ENCODE measurements at regions not wholly inside any gene's neighbourhood (a gene's known extent, or its start where the extent isn't known, plus 50 kb on each side); places are given as distances from the start of the nearest gene placed in this dataset.
"Not testable (repeated sequence)": the region's sequence is repeated elsewhere in the genome, so short reads cannot be mapped to it uniquely, and the experiment has no call there.

DNA sequence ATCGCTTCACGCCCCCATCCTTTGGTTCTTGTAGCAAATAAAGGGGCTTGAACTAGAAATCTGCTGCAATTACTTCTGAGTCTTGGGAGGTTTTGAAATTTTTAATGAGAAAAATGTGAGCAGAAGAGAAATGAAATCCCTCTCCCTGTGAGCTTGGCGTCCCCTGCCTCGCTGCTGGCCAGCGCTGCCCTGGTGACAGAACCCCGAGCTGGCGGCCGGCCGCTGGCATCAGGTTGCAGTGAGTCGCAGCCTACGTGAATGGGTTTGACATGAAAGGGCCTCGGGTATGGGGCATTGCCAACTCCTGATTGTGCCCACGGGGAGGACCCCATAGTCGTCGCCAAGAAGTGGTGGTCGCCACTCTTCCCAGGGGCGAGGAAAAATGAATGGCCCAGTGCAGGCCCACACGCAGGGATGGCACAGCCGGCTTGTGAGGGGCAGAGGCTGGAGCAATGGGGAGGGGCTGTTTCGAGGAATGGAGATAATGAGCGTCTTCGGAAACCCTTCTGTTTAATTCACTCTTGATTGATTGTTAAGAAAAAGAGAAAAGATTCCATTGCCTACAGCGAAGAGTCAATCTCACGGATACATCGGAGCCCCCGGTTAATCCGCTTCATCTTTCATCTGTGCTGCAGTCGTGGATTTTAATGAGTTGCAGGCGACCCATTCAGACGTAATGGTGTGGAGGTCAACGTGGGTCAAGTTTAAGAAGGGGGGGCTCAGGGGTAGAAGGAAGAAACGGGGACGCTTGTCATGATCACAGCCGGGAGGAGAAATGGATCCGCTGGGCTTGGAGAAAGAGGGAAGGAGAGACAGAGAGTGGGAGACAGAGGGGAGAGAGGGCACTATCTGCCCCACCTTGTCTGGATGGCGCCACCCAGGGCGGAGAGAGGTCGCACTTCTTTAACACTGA is 380.1 kb downstream of the THBS2 start:
- no peak for FAIRE-seq

GRCh38 chr6:168871642-168872315 is 381.9 kb downstream of the THBS2 start:
- FAIRE-seq = no peak

- no peak for FAIRE-seq
Measured at GRCh38 chr6:168870982-168871381, 382.7 kb downstream of the THBS2 start.

- FAIRE-seq = no peak
Measured at GRCh38 chr6:168867247-168868102, 386.2 kb downstream of the THBS2 start.

DNA sequence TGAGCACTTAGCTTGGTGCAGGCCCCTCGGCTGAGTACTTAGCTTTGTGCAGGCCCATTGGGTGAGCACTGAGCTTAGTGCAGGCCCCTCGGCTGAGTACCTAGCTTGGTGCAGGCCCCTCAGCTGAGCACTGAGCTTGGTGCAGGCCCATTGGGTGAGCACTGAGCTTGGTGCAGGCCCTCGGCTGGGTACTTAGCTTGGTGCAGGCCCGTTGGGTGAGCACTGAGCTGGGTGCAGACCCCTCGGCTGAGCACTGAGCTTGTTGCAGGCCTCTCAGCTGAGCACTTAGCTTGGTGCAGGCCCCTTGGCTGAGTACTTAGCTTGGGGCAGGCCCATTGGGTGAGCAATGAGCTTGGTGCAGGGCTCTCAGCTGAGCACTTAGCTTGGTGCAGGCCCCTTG is 387.1 kb downstream of the THBS2 start:
- no peak for FAIRE-seq

GRCh38 chr6:168865522-168865921 is 388.1 kb downstream of the THBS2 start:
- FAIRE-seq = no peak

DNA sequence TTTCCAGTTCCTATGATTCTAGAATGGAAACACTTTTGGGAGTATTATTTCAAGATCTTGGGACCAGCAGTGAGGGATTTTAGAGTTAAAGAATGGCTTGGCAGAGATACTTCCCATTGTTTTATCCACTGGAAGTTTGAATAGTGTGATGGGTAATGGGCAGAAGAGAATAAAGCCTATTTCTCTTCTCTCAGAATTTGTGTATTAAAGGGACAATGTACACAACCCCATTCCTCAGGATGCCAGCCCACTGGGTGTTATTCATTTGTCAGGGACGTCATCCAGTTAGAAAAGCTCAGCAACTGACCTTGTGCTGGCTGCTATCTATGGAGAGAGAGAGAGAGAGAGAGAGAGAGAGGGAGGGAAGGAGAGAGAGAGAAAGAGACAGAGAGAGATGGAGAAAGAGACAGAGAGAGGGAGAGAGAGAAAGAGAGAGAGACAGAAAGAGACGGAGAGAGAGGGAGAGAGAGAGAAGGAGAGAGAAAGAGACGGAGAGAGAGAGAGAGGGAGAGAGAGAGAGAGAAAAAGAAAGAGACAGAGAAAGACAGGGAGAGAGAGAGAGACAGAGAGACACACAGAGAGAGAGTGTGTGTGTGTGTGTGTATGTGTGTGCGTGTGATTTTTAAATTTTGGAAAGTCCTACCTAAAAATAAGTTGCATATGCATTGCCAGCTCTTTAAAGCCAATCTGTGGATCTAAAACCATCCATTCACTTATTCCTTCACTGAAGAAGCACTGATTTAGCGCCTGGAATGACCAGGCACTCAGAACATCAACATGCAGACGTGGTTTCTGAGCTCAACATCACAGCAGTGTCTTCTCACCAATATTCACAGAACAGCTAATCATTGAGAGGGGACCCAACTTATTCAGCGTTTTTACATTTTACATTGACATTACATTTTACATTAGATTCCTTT is 388.8 kb downstream of the THBS2 start:
- no peak for FAIRE-seq

DNA sequence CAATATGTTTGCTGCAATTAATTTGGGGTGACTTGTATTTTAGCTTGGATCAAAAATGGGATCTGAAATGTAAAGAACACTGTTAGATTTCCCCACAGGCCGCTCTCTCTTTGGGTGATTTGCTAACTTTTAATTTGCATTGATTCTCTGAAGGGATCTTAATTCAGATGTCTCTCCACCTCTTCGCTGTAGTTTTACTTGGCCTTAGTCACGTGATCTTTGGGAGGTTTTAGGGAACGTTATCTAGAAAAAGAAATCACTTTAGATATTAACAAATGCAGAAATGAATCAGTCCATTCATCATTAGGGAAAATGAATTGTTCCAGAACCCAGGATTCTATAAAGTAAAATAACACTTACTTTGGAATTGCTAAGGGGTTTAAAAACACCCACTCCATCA is 390.2 kb downstream of the THBS2 start:
- no peak for FAIRE-seq

DNA sequence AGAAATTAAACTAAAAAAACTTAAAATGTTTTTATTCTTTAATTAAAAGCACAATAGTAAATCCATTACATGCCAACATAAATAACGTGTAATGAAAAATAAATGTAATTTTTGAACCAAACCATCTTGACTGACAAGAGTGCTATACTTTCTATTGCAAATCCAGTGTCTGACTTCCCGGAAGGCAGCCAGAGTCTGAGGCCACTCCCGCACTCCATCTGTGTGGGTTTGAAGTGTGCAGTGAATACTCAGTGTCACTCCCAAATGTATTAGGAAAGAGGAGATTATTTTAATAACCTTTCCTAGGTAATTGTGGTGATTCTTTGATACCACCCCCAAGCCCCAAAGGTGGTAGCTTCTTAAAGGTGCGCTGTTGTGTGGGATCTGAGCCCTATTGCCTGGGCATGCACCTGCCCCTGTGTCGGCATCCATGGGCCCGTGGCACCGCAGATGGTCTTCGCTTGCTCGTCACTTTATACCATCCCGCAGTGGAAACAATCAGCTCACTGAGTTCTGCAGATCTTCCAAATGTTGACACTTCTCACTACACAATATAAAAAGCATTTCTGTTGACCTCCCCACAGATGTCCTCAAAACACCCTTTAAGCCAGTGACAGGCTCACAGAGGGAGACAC is 391.2 kb downstream of the THBS2 start:
- no peak for FAIRE-seq

DNA sequence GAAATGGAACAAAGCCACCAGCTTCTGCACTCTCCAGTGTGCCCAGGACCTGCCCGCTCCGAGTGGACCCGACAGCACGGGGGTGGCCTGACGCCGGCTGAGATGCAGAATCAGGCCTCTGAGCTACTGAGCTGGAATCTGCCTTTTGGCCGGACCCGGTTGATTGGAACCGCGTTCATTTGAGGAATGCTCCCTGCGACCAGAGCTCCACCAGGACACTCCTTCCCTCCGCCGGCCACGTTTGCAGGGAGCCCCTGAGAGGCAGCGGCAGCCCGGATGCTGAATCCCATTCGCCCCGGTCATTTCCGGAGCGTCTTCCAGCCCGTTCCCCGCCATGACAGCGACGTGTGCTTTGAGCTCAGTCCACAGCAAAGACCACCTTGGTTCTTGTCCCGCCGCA is 392.7 kb downstream of the THBS2 start:
- FAIRE-seq = no peak

DNA sequence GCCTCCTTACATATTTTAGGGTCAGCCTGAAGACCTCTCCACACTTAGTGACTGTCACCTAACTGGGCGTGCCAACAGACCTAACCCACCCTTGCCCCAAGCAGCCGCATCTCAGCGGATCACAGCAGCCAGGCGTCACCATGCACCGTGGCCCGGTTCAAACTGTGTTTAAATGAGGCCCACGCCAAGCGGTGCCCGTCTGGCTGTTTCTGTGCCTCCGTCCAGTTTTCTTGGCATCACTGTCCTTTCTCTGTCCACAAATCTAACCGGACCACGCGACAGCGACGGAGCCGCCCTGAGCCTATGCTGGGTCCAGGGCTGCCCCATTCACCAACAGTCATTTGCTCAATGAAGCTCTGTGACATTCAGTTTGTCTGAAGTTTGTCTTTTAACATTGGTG is 393.3 kb downstream of the THBS2 start:
- FAIRE-seq = no peak

GRCh38 chr6:168858926-168859325 is 394.7 kb downstream of the THBS2 start:
- FAIRE-seq = no peak

DNA sequence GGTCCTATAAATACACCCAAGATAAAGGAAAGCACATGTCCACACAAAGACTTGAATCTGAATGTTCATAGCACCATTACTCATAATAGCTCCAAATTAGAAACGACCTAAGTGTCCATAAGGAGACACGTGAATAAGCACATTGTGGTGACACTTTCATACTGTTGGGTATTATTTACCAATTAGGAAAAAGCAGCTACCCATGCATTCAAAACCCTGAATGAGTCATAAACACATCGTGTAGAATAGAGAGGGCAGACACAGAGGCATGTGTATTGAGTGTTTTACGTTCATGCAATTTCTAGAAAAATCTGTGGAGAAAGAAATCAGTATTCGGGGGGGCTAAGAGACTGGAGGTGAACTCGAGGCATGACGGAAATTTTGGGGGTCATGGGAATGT is 396.7 kb downstream of the THBS2 start:
- FAIRE-seq = no peak

GRCh38 chr6:168852376-168852884 is 401.2 kb downstream of the THBS2 start:
- no peak for FAIRE-seq

- FAIRE-seq = no peak
Measured at GRCh38 chr6:168851460-168852375, 401.9 kb downstream of the THBS2 start.

DNA sequence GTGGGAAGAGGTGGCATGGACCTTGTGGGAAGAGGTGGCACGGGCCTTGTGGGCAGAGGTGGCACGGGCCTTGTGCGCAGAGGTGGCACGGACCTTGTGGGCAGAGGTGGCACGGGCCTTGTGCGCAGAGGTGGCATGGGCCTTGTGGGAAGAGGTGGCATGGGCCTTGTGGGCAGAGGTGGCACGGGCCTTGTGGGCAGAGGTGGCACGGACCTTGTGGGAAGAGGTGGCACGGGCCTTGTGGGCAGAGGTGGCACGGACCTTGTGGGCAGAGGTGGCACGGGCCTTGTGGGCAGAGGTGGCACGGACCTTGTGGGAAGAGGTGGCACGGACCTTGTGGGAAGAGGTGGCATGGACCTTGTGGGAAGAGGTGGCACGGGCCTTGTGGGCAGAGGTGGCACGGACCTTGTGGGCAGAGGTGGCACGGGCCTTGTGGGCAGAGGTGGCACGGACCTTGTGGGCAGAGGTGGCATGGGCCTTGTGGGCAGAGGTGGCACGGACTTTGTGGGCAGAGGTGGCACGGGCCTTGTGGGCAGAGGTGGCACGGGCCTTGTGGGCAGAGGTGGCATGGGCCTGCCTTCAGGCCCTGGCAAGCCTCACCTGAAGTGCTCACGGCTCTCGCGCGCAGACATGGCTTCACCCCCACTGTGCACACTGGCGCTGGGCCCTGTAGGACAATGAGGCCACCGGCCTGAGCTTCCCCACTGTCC is 403.5 kb downstream of the THBS2 start:
- not testable (repeated sequence) for FAIRE-seq

- no peak for FAIRE-seq
Measured at GRCh38 chr6:168849459-168849858, 404.2 kb downstream of the THBS2 start.

DNA sequence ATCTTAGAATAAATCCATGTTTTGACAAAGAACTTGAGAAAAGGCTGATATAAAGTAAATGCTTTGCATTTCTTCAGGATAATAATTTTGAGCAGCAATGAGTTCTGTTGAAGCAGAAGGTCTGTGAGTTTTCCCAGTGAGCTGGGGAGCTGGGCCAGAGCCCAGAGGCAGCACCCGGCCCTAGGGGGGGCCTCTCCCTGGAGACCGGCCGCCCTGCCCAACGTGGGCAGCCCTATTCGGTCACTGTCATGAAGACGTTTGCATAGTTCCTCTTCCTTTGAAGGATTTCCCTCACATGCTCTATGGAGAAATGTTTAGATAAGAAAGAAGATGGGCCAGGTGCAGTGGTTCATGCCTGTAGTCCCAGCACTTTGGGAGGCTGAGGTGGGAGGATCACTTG is 404.8 kb downstream of the THBS2 start:
- no peak for FAIRE-seq

- no peak for FAIRE-seq
Measured at GRCh38 chr6:168844821-168845609, 404.0 kb downstream of the SMOC2 start.

All from islet of Langerhans (tissue), 1 donor.